Lung (tissue), 11 donors: ENCODE measurements at regions not wholly inside any gene's neighbourhood (a gene's known extent, or its start where the extent isn't known, plus 50 kb on each side); places are given as distances from the start of the nearest gene placed in this dataset.

Source experiments
- ATAC-seq: fragments of 200-7000 bp; cut with Tn5 transposase; one replicate; pipeline ENCODE4 v1.9.1; 2020; ENCODE audit warnings: moderate number of reproducible peaks; ENCODE audit not compliant: insufficient read depth, low FRiP score
- DNase-seq, 3 donors: peaks; one replicate each; pipeline ENCODE4 v3.0.0-alpha.2; 2013 to 2017
- H3K27ac ChIP-seq, 2 donors: one replicate each; pipeline ENCODE4 v1.5.1; 2013; ENCODE audit warnings: mild to moderate bottlenecking in 2 of 2, moderate library complexity in 2 of 2, control low read depth in 1 of 2, inconsistent platforms in 1 of 2, low read depth in 1 of 2, low read length in 1 of 2
- H3K27me3 ChIP-seq, 3 donors: one replicate each; pipeline ENCODE4 v1.5.1; 2013; ENCODE audit warnings: low read length in 2 of 3; ENCODE audit not compliant: control insufficient read depth in 3 of 3, insufficient read depth in 3 of 3
- H3K36me3 ChIP-seq, 4 donors: one replicate each; pipeline ENCODE4 v1.5.1; 2013; ENCODE audit warnings: low read length in 4 of 4, mild to moderate bottlenecking in 1 of 4, moderate library complexity in 1 of 4; ENCODE audit not compliant: control insufficient read depth in 4 of 4, insufficient read depth in 4 of 4
- H3K4me1 ChIP-seq, 5 donors: one replicate each; pipeline ENCODE4 v1.5.1; 2013; ENCODE audit warnings: low read length in 5 of 5, mild to moderate bottlenecking in 2 of 5, moderate library complexity in 1 of 5; ENCODE audit not compliant: control insufficient read depth in 5 of 5, insufficient read depth in 5 of 5
- H3K4me3 ChIP-seq: one replicate; pipeline ENCODE4 v1.5.1; 2013; ENCODE audit warnings: mild to moderate bottlenecking, control low read depth, moderate library complexity
- H3K9ac ChIP-seq, 2 donors: one replicate each; pipeline ENCODE4 v1.5.1; 2013; ENCODE audit warnings: low read length in 2 of 2, control low read depth in 1 of 2; ENCODE audit not compliant: insufficient read depth in 1 of 2
- H3K9me3 ChIP-seq, 4 donors: one replicate each; pipeline ENCODE4 v1.5.1; 2013; ENCODE audit warnings: low read length in 3 of 4, mild to moderate bottlenecking in 1 of 4, moderate library complexity in 1 of 4; ENCODE audit not compliant: control insufficient read depth in 4 of 4, insufficient read depth in 3 of 4
- WGBS, 2 donors: extraction: QIAGEN DNeasy Blood & Tissue Kit; methylation state at CpG; one replicate each; pipeline ENCODE4 v1.1.7; 2013; 5-methylcytosine and 5-hydroxymethylcytosine counted together
- TF ChIP-seq, protein P1 (sequence below): IDR thresholded peaks from 2 replicates; pipeline ENCODE4 v1.5.1; 2012; ENCODE audit warnings: mild to moderate bottlenecking; ENCODE audit errors: control extremely low read depth, extremely low read depth
- donor health status: control.
- donor health status: control.
- donor health status: Bipolar disorder and iron deficiency.
- donor health status: healthy.
- donor health status: DM: yes; HTN: yes; CAD: no.

DNA sequence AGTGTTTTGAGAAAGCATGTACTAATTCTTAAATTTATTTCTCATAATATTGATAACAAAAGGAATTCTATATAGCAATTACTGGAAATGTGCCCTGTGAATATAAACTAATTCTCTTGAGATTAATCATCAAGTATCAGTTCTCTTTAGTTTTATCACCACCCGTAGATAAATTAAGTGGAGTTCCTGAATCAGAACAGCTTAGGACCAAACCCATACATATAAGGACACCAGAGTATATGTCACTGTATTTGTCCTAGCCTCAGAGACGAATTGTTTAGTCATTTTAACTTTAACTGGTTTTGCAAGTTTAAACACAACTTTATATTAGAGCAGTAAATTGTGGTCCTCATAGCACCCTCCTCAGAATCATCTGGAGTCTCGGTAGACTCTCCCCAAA, 572.0 kb downstream of the UTRN start:
- H3K27ac ChIP-seq, result no peak overlapping the region
- H3K9me3 ChIP-seq, result no peaks in the 10 kb centered on the region
- DNase-seq (no peak), ATAC-seq (no peak)
- H3K36me3 ChIP-seq, result peaks cover 0 to 3% (median under 1%) of the 10 kb centered on the region in 4 donors
- no peaks in the 10 kb centered on the region for H3K27me3 ChIP-seq
- no peaks in the 10 kb centered on the region for H3K4me1 ChIP-seq
- H3K9ac ChIP-seq, result no peak overlapping the region
- H3K4me3 ChIP-seq, result no peak overlapping the region
- TF ChIP-seq, protein P1, sequence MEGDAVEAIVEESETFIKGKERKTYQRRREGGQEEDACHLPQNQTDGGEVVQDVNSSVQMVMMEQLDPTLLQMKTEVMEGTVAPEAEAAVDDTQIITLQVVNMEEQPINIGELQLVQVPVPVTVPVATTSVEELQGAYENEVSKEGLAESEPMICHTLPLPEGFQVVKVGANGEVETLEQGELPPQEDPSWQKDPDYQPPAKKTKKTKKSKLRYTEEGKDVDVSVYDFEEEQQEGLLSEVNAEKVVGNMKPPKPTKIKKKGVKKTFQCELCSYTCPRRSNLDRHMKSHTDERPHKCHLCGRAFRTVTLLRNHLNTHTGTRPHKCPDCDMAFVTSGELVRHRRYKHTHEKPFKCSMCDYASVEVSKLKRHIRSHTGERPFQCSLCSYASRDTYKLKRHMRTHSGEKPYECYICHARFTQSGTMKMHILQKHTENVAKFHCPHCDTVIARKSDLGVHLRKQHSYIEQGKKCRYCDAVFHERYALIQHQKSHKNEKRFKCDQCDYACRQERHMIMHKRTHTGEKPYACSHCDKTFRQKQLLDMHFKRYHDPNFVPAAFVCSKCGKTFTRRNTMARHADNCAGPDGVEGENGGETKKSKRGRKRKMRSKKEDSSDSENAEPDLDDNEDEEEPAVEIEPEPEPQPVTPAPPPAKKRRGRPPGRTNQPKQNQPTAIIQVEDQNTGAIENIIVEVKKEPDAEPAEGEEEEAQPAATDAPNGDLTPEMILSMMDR, result no peak
- 38 to 50% methylated on average over 3 of the region's 3 CpGs for WGBS, 2 donors

DNA sequence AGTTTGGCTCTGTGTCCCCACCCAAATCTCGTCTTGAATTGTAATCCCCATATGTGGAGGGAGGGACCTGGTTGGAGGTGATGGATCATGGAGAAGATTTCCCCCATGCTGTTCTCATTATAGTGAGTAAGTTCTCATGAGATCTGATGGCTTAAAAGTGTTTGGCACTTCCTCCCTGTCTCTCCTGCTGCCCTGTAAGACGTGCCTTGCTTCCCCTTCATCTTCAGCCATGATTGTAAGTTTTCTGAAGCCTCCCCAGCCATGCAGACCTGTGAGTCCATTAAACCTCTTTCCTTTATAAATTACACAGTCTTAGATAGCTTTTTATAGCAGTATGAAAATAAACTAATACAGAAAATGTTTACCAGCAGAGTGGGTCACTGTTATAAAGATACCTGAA, 577.6 kb downstream of the UTRN start:
- Histone ChIP-seq H3K9ac (no peak overlapping the region), H3K36me3 (no peaks in the 10 kb centered on the region), H3K27me3 (no peaks in the 10 kb centered on the region), H3K27ac (no peak overlapping the region), H3K4me1 (no peaks in the 10 kb centered on the region), H3K9me3 (peaks cover 0 to 5% (median 0%) of the 10 kb centered on the region in 4 donors), H3K4me3 (no peak overlapping the region)
- no peak for ATAC-seq
- 77 to 79% methylated on average over 2 of the region's 2 CpGs for WGBS, 2 donors
- TF ChIP-seq, protein P1, result no peak
- no peak for DNase-seq

DNA sequence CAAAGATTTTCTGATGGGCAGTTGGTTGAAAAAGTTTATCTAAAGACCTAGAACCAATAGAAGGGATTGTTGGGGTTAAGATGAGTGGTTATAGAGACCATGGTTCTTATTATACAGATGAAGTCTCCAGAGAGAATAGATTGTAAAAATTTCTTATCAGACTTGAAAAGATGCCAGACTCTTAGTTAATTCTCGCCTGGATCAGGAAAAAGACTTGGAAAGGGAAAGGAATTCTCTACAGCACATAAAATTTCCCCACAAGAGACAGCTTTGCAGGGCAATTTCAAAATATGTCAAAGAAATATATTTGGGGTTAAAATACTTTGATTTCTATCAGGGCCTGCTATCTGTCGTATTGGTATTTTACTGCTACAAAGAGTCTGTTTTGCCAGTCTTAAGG, 582.6 kb downstream of the UTRN start:
- 58 to 65% methylated on average over 2 of the region's 2 CpGs for WGBS, 2 donors
- Histone ChIP-seq H3K36me3 (no peaks in the 10 kb centered on the region), H3K4me3 (no peak overlapping the region), H3K27me3 (no peaks in the 10 kb centered on the region), H3K27ac (no peak overlapping the region), H3K9me3 (peaks cover 0 to 5% (median 0%) of the 10 kb centered on the region in 4 donors), H3K9ac (no peak overlapping the region), H3K4me1 (no peaks in the 10 kb centered on the region)
- ATAC-seq, result no peak
- TF ChIP-seq, protein P1, result no peak
- peak in 2 of 3 donors; percentile 19 to 22 for DNase-seq

DNA sequence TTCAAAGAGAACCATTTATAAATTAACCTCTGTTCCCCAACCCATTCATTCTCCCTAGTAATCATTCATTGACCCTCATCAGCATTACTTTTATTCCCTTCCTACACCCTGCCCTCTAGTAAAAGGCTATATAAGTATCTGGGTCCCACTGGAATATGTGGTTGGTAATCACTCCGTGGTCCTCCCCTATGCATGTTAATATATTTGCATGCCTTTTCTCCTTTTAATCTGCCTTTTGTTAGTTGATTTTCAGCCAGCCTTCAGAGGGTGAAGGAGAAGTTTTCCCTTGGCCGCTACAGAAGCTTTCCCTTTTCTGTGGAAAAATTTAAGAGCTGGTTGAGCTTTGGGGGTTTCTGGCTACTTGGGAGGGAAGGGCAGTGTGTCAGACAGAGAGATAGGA, 585.6 kb downstream of the UTRN start:
- TF ChIP-seq, protein P1, result no peak
- H3K27me3 ChIP-seq, result no peaks in the 10 kb centered on the region
- no peak overlapping the region for H3K9ac ChIP-seq
- ATAC-seq (no peak), DNase-seq (no peak)
- no peak overlapping the region for H3K27ac ChIP-seq
- no peaks in the 10 kb centered on the region for H3K36me3 ChIP-seq
- H3K9me3 ChIP-seq, result no peaks in the 10 kb centered on the region
- 55 to 59% methylated on average over 2 of the region's 2 CpGs for WGBS, 2 donors
- no peaks in the 10 kb centered on the region for H3K4me1 ChIP-seq
- no peak overlapping the region for H3K4me3 ChIP-seq
